Renal cortical epithelial cell (primary cell): ENCODE measurements at regions not wholly inside any gene's neighbourhood (a gene's known extent, or its start where the extent isn't known, plus 50 kb on each side); places are given as distances from the start of the nearest gene placed in this dataset.

Experiments
- DNase-seq: peaks from one replicate; pipeline ENCODE4 v3.0.0-alpha.2; 2011; ENCODE audit warnings: low read depth

DNA sequence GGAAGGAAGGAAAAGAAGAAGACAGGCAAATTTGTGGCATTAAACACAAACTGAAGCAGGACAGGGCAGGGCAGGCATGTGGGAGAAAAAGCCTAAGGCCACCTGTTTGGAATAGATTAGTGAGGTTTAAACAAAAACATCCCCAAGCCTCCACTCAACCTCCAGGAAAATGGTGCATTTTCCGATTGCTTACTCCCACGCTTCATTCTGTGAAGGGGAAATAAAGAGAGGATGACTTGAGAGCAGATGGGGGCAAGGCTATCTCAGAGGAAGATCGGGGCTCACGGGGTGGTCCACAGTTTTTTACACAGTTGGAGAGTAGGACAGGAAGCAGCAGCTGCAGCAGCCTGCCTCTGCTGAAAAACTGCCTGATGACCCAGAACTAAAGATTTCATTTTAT lies 250.9 kb downstream of the DUSP6 start:
- DNase-seq, result no peak

DNA sequence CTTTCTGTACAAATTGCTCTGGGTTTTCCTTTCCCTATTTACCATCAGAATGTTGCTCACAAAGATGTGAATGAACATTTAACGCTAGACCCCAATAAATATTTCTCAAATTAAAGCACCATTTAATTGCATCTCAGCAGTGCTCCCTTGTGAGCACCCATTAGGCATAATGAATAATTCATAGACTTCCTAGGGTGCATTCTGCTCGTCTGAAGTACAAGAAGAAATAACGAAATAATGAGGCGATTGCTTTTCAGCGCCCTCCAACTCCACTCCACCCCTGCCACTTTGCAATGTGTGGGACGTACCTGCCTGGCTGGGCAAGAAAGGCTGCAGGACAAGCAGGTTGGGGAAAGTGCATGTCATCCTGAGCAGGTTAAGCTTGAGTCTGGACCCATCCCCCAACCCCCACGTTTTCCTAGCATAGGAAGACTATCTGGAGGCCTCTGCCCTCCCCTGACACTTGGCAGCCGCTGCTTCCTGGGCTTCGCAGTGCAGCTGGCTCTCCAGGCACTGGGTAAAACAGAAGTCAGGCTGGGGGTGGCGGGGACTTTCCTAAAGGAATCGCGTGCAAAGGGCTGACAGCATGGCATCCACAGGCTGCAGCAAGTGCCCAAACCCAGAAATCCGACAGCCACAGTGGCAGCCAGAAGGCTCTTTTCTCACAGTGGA lies 253.7 kb downstream of the DUSP6 start:
- DNase-seq, result peak; percentile 28

DNA sequence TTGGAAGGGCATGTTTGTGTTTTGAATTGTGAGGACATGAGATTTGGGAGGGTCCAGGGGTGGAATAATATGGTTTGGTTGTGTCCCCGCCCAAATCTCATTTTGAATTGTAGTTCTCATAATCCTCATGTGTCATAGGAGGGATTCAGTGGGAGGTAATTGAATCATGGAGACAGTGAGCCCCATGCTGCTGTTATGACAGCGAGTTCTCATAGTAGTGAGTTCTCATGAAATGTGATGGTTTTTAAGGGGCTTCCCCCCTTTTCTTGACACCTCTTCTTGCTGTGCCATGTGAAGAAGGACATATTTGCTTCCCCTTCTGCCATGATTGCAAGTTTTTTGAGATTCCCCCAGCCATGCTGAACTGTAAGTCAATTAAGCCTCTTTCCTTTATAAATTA lies 260.0 kb downstream of the DUSP6 start:
- DNase-seq, result no peak

DNA sequence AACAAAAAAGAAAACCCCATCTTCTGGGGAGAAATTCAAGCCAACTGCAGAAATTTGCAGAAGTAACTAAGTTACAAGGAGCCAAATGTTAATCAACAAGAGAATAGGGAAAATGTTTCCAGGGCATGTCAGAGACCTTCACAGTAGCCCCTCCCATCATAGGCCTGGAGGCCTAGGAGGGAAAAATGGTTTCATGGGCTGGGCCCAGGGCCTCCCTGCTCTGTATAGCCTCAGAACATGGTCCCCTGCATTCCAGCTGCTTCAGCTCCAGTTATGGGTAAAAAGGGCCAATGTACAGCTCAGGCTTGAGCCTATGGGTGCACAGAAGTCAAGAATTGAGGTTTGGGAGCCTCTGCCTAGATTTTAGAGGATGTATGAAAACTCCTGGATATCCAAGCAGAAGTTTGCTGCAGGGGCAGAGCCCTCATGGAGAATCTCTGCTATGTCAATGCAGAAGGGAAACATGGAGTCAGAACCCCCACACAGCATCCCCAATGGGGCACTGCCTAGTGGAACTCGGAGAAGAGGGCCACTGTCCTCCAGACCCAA lies 260.9 kb downstream of the DUSP6 start:
- DNase-seq, result no peak

DNA sequence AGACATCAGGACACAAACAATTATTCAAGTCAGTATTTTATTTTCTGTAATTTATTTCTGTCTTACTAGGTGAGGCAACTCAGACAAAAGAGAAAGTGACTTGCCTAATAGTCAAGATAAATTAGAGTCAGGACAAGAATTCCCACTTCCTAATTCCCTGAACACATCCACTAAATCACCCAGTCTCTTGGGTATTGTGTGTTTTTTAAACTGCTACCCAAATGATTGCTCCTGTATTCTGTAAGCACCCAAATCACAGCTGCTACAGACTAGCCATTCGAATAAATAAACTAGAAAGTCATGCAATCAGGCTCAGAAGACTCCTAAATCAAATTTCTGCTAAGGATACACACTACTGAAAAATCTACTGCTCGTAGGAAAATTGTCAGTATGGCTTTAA lies 263.0 kb downstream of the DUSP6 start:
- no peak for DNase-seq

DNA sequence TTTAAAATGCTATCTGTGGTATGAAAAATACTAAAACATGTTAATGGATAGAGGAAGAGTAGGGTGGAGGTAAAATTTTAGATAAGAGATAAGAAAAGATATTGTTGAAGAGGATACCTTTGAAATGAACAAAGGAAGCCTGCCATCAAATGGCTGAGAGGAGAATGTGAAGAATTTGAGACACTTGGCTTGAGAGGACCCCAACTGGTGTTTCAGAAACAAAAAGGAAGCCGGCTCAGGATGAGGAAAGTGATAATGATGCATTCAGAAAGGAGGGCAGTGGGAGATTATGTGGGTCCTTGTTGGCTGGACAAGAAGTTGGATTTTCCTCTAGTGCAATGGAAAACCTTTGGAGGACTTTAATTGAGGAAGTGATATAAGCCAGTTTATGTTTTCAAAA lies 264.4 kb downstream of the DUSP6 start:
- no peak for DNase-seq

DNA sequence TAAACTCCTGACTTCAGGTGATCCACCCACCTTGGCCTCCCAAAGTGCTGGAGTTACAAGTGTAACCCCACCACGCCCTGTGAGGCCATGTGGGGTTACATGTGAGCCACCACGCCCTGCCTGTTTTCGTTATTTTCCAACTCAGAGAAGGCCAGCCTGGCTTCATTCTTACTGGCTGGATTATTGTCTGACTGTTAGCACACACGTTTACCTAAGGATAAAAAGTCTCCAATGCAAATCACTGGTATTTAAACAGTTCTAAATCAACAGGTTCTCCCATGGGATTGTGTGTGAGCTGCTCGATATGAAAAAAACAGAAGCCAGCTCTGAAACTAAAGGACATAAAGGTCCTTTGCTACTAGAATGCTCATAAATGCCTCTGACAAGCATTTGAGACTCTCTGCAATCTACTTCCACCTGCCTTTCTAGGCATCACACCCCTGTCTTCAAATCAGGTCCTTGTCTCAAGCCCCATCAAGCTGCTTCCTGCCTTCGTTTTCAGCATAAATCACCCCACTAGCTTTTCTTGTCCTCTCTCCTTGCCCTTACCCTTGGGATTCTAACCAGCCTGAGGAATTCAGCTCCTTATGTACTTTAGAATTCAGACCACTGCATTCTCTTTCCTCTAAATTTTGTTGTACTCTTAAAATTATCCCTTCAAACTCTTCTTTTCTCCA lies 265.0 kb downstream of the DUSP6 start:
- no peak for DNase-seq

DNA sequence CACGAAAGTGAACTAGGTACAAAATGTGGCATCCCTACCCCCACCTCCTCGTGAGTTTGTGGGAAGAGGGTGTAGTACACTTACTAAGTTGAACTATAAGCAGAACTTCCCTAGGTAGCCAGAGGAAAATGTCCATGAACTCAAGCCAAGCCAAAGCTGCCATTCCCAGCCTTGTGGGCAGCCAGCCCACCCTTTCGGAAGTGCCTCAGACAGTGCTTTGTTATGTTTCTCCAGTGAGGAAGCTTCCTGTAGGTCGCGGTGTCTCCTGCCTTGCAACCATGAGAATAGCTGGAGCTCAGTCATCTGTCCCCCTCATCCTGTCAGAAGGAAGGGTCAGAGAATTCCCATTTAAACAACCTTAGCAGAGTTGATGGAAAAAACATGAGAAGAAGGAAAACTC lies 266.9 kb downstream of the DUSP6 start:
- no peak for DNase-seq

DNA sequence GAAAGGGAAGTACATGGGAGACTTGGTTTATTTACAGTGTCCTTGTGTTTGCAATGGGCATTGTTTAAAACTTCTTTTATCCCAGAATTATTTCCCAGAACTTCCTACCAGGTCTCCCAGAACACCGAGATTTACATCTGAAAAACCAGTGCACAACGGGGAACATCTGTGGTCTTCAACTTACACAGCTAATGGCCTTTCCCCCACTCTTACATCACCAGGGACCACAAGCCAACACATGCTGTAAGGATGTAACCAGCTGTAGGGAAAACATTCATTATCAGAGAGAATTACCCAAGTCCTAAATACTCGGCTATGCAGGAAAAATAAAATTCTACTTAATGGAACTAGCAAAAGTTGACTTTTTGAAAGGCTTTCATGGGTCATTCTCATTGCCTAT lies 267.6 kb downstream of the DUSP6 start:
- DNase-seq, result no peak

DNA sequence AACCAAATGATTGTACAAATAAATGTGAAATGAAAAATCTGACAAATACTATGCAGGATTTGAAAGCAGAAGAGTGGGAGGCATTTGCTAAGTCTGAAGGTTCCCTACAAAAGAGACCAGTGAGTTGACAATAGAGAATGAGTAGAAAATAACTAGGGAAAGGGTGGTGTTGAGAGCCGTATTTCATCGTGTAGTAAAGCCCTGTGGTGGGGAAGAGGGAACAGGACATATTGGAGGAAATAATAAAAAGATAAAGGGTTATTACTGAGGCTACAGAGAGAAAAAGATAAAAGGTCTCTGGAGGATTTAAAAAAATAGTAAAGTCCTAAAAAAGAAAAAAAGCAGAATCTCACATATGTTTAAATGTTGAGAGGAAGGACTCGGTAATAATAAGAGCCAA lies 268.8 kb downstream of the DUSP6 start:
- DNase-seq, result no peak

DNA sequence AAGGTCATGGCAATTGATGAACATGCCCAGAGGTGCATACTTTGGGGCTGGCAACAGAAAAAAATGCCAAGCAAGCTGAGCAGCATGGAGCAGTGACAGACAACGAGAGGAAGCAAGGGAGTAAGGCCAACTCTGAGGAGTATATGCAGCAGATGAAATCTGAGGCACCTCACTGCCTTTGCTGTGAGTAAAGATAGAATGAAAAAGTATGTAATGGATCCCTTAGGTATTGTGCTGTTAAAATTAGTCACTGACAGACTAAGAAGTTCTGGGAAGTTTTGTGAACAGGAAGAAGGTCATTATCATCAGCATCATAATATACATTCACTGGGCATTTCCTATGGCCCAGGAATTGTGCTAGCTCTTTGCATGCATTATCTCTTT lies 269.9 kb downstream of the DUSP6 start:
- no peak for DNase-seq

DNA sequence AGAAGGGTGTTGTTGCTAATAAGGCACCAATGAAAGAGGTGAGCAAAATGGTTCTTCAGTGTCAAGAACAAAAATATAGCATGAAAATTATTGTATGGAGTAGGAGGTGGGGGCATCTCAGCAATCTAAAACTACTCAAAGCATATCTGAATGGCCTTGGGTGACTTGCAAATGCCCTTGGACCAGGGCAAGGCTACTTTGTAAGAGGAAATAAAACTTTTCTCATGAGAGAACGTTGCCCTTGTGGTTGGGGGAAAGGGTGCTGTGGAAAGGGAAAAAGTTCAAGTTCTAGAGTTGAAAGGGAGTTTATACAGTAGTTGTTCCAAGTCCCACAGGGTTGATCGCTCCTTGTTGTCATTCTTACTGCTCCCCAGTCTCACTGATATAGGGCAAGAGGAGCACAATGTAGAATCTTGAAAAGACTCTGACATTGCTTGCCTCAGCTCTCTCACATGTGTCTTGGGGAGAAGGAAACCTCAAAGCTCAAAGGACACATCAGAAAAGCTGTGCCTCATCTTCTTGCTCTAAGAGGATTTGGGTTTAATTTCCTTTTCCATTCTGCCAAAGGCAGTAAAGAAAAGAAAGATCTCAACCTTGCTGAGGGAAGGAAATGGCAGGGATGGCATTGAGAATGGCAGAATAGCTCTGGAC lies 270.5 kb downstream of the DUSP6 start:
- no peak for DNase-seq

DNA sequence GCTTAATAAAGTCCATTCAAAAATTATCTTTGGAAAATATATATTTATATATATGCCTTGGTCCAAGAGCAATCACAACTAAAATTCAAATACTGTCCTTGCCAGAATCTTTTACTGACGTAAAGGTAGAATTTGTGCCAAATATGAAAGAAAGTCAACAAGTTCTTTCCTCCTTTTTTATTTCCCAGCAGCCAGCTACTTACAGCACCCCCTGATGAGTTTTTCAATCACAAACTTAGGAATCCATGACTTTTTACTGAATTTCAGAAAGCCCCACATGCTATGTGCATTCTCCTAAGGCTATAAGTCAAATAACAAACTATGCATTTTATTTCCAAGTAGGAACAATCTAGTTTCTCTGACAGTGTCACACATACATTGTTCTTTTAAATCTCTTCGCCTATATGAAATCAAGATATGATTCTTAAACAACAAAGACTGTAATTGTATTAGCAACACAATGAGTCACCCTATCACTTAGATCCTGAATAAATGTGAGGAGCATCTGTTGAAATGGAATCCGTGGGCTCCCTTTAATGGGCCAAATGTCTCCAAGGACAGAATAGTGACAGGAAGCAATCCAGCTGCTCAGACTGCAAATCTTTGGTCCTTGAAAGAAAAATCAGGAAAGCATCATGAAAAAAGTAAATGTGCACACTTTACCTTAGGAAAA lies 271.4 kb downstream of the DUSP6 start:
- peak; percentile 40 for DNase-seq

DNA sequence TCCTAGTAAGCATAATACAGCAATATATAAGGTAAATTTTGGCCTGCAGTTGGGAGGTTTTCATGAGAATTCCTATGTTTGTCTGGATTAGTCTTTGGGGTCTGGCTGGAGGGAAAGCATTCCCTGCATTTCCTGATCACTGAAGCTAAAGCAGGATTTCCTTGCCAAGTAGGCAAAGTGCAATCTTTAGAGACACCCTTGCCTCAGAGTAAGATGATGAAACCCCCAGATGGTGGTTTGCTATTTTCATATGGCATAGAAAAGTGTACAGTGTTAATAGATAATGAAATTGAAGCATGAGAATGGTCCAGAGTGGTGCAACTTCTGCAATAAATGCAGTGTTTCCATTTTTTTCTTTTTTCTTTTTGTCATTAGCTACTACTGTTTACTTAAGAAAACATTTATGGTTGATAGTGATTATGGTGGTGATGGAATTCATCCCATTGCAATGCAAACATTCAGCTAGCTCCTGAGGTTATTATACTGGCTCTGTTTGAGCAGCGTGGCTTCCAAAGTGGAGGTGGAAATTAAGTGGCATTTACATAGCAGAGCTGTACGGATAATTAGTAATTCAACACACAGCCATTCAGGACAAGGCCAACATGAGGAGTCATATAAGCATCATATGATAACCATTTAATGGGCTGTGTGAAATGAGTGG lies 276.3 kb downstream of the DUSP6 start:
- no peak for DNase-seq

DNA sequence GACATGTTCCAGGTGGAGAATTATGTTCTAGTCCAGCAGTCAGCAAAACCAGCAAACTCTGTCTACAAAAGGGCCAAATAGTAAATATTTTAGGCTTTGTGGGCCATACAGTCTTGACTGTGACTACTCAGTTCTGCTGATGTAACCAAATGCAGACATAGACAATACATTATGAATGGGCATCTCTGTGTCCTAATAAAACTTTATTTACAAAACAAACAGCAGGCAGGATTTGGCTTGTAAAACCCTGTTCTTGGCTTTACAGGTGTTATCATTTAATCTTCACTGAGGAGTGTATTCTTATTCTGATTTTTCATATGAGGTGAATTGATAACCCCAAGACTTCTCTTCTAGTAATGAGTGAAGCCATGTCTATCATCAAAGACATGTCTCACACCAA lies 278.6 kb downstream of the DUSP6 start:
- no peak for DNase-seq

DNA sequence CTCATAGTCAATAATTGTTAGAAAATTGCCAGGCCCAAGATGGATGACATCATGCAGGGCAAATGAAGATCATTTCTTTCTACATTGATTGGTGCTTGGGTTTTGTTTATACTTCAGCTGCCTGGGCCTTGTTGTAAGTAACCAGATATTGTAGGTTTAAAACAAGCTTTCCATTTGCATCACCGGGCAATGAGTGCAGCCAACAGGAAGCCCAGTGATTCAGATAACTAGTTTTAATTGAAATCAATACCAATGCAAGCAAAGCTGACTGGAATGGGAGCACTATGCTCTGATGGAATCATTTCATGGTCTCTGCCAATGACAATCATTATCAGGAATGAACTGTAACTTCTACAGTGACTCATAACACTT lies 279.3 kb downstream of the DUSP6 start:
- peak; percentile 99 for DNase-seq

DNA sequence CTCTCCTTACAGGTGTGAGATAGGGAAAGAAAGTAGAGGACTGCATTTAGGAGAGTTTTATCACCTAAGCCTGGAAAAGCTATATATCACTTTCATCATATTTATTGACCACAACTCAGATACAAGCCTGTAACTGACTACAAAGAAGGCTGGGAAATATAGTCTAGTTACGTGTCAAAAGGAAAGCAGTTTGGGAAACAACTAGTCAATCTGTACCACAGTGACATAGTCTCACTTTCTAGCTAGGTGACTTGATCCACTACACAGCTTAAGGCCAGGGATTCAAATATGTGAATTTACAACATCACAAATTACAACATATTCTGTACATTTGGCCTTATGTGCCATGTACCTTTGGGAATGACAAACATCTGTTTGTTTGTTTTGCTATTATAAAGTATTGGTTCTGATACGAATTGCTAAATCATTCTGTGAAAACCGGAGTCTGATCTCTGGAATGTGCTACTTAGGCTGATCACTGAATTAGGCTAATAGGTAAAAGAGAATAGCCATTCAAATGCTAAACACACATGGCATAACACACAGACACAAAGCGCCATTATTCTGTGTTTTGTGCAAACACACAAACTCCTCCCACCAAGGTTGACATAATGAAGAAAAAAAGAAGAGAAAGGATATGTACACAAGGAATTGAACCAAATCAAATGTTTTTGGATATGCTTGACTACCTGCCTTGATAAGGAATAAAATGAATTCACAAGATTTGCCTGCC lies 279.8 kb downstream of the DUSP6 start:
- no peak for DNase-seq

DNA sequence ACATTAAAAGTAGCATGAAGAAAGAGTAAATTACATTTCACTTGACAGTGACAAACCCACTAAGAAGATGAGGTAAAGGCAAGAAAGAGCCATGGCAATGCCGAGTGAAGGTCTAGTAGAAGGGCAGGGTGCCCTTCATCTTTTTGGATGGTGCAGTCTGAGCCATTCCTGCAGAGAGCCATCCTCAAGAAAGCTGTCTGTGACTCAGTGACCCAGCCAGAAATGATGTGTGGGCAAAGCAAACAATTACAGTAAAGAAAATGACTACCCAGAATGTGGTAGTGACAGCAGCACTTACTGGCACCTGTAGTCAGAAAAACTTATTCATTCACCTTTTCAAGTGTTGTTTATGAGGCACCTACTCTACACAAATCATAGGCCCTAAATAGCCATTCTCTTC lies 281.7 kb downstream of the DUSP6 start:
- DNase-seq, result no peak

DNA sequence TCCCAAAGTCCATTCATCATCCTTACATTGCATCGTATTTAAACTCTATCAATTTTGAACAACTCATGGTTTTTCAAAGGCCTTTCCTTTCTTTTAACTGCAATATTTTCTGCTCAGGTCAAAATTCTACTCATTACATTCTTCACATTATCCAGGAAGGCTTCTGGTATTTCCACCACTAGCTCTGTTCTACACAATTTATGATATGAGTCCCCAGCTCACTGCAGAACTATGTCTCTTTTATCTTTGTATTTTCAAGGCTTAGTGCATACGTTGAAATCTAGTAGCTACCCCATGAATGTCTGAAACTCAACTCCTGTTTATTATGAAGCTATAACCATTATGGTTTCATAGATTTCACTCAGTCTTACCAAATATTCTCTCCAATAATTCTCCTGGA lies 282.9 kb downstream of the DUSP6 start:
- DNase-seq, result no peak

DNA sequence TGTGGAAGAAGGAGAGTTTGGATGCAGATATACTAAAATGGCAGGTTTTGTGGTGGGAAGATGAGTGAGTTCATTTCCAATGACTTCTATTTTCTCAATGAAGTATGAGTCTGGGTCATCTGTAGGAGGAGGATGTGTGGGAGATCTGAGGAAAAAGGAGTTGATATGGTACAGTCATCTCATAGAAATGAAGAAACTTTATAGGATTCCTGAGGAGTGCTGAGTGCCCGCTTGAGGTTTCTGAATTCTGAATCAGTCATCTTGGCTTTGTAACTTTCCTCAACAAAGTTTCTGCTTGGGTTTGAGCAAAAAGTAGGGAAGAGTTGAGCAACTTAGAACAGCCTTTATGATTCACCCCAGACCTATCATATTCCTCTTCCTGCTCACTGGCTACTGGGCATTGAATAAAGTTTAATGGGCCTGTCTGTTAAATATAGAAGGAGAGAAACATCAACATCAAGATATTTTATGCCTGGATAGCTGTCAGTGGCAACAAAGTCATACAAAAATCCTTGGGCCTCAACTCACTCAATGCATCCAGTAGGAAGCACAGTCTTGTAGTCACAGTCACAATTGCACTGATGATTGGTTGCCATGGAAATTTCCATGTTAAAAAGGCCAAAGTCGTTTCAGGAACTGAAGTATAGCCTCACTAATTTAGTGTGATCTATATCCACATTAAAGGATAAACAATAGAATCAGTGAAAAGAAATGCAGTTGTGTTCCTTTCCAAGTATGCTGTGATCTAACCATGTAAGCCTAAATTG lies 284.7 kb downstream of the DUSP6 start:
- peak; percentile 91 for DNase-seq

DNA sequence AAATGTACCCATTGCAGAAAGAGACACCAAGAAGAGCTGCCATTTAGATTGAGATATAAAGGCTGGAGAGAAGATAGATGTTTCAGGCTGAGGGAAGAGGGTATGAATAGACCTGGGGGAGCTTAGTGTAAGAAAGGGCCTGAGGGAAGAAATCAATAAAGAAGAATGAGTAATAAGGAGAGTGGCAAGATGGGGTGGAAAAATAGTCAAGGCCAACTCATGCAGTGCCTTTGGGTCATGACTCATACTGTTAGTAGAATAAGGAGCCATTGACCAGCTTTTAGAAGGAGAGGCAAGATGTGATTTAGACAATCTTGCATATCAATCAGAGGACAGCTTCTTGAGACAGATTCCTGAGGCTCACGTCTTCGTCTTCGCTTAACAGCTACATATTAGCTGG lies 287.5 kb downstream of the DUSP6 start:
- DNase-seq, result peak; percentile 94
